Ovary (tissue), 7 donors: ENCODE measurements at regions not wholly inside any gene's neighbourhood (a gene's known extent, or its start where the extent isn't known, plus 50 kb on each side); places are given as distances from the start of the nearest gene placed in this dataset.

ENCODE experiments used
- DNase-seq, 5 donors: peaks; one replicate each; pipeline ENCODE4 v3.0.0-alpha.2; 2019 to 2020
- H3K27ac ChIP-seq, 2 donors: fragments of 200-600 bp; one replicate each; pipeline versions ENCODE4 v1.5.1 to v1.8.0; 2019 to 2022
- H3K27me3 ChIP-seq: fragments of 200-600 bp; one replicate; pipeline ENCODE4 v1.8.0; 2022
- H3K36me3 ChIP-seq: fragments of 200-600 bp; sonication (generic); one replicate; pipeline ENCODE4 v1.5.1; 2019
- H3K4me1 ChIP-seq: one replicate; pipeline ENCODE4 v1.8.1; 2013; ENCODE audit warnings: mild to moderate bottlenecking, moderate library complexity; ENCODE audit not compliant: insufficient read depth
- H3K4me3 ChIP-seq: fragments of 200-600 bp; sonication (generic); one replicate; pipeline ENCODE4 v1.5.1; 2017
- H3K9me3 ChIP-seq, 2 donors: fragments of 200-600 bp in 1 of 2; sonication (generic) in 1 of 2; one replicate each; pipeline versions ENCODE4 v1.5.1 to v1.8.1; 2013 to 2019; ENCODE audit warnings: mild to moderate bottlenecking in 1 of 2, moderate library complexity in 1 of 2
- EP300 ChIP-seq: sonication (generic); formaldehyde crosslinking; IDR thresholded peaks from one replicate; pipeline ENCODE4 v1.6.1; 2017; ENCODE audit warnings: antibody characterized with exemption
- POLR2A ChIP-seq: fragments of 450-650 bp; IDR thresholded peaks from one replicate; pipeline ENCODE4 v1.6.1; 2017; ENCODE audit warnings: antibody characterized with exemption, mild to moderate bottlenecking, moderate library complexity
- WGBS, 3 donors: extraction: QIAGEN DNeasy Blood & Tissue Kit in 1 of 3; methylation state at CpG; one replicate each; pipeline versions ENCODE4 v1.1.5 to v1.1.7; 2013 to 2017; 5-methylcytosine and 5-hydroxymethylcytosine counted together
- intact Hi-C, 4 donors: fragments of 100-400 bp; cut with DNase I; formaldehyde crosslinking; loops; one replicate each; pipeline versions ENCODE4 v1.11.0 to v1.15.1; 2022 to 2023
- TF ChIP-seq, protein P1 (sequence below), 3 donors: fragments of 450-650 bp in 2 of 3; fragments of 200-600 bp in 1 of 3; IDR thresholded peaks; one replicate each; pipeline versions ENCODE4 v1.5.1 to v1.8.0; 2016 to 2022; ENCODE audit warnings: antibody characterized with exemption in 3 of 3, mild to moderate bottlenecking in 1 of 3
- donor health status: DM: no; HTN: no; CAD: no; lungs with moderate emphysema.
- donor health status: DM: no; HTN: no; CAD: no.
- donor health status: Bipolar disorder and iron deficiency.
- donor health status: DM: no; HTN: no; CAD: no.
- donor health status: DM: yes; HTN: yes; CAD: no.

DNA sequence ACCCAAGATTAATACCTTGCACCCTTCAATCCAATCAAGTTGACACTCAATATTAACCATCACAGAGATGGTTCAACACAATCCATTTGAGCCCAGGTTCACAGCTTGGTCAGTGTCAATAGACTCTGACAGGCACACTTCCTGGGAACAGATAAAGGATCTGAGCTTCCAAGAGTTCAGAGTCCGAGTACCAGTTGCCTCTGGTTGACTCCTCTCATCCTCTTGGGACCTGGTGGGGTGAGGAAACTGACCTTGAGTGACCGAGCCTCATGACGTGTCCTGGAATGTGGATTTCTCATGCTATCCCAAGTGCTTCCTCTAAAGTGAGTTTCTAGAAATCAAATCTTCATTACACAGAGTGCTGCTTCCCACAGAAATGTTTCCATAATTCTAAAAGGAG, 162.0 kb downstream of the CYP26A1 start:
- H3K36me3 ChIP-seq = no peaks in the 10 kb centered on the region
- TF ChIP-seq, protein P1, sequence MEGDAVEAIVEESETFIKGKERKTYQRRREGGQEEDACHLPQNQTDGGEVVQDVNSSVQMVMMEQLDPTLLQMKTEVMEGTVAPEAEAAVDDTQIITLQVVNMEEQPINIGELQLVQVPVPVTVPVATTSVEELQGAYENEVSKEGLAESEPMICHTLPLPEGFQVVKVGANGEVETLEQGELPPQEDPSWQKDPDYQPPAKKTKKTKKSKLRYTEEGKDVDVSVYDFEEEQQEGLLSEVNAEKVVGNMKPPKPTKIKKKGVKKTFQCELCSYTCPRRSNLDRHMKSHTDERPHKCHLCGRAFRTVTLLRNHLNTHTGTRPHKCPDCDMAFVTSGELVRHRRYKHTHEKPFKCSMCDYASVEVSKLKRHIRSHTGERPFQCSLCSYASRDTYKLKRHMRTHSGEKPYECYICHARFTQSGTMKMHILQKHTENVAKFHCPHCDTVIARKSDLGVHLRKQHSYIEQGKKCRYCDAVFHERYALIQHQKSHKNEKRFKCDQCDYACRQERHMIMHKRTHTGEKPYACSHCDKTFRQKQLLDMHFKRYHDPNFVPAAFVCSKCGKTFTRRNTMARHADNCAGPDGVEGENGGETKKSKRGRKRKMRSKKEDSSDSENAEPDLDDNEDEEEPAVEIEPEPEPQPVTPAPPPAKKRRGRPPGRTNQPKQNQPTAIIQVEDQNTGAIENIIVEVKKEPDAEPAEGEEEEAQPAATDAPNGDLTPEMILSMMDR (IDR thresholded peaks at IDR 0.05) = no peak
- TF ChIP-seq POLR2A = no peak
- no peak for TF ChIP-seq EP300
- WGBS, 3 donors = 25 to 49% (median 32%) methylated on average over 3 of the region's 3 CpGs
- H3K27ac ChIP-seq = no peak overlapping the region
- H3K4me1 ChIP-seq = peaks cover 1% of the 10 kb centered on the region
- no peaks in the 10 kb centered on the region for H3K9me3 ChIP-seq
- no peak overlapping the region for H3K4me3 ChIP-seq
- H3K27me3 ChIP-seq = no peaks in the 10 kb centered on the region
- no peak for DNase-seq
- intact Hi-C loops = no loop called here

DNA sequence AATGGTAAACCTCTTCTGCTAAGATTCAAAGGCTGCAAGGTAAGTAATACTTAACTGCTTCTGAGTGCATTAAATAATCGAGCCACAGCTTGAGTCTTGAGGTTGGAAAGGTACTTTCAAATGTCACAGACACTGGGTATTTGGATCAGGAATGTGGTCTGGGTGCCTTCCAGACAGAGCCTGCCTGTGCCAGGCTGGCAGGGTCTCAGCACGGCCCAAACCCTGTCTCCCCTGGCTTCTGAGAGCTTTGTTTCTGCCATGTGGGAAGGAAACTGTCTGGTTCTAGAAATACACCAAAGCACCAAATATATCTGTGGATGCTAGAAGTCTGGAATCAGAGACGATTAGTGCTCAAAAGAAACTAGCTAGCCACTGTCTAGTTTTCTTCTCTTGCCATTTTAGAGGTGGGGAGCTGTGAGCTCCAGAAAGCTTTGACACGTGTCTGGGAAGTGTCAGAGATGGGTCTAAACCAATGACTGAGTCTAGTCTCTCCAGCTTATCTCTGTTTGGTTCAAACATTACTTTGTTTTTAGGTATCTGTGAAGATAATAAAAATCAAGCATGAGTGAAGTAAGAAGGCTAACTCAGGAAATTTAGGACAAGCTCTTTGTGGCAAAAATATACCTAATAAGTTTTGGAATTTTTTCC, 162.8 kb downstream of the CYP26A1 start:
- no peaks in the 10 kb centered on the region for H3K36me3 ChIP-seq
- no peak overlapping the region for H3K4me3 ChIP-seq
- no peaks in the 10 kb centered on the region for H3K27me3 ChIP-seq
- H3K4me1 ChIP-seq = peaks cover 1% of the 10 kb centered on the region
- no peaks in the 10 kb centered on the region for H3K9me3 ChIP-seq
- H3K27ac ChIP-seq = no peak overlapping the region
- no peak for DNase-seq
- intact Hi-C loops = no loop called here
- TF ChIP-seq EP300 (no peak), POLR2A (no peak)
- TF ChIP-seq, protein P1 (IDR thresholded peaks at IDR 0.05) = no peak
- WGBS, 3 donors = 58 to 63% (median 61%) methylated on average over 4 of the region's 4 CpGs

DNA sequence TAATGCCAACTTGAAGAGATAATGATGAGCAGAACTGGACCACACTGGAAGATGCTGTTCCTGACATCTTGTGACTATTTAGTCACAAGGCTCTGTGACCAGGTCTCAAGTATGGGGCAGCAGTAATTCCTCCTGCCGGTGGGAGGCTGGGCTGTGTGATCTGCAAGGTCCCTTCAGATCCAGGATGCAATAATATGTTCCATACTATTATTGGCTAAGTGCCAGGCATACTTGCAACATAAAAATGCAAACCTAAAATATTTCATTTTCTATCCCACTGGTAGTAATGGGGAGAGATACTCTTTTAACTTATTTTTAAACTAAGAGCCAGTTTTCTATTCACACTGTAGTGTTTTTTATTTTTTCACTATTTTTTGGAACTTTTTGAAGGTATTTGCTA, 171.5 kb downstream of the CYP26A1 start:
- Histone ChIP-seq H3K27me3 (no peaks in the 10 kb centered on the region), H3K9me3 (no peaks in the 10 kb centered on the region), H3K4me3 (no peak overlapping the region), H3K4me1 (no peaks in the 10 kb centered on the region), H3K36me3 (no peaks in the 10 kb centered on the region), H3K27ac (no peak overlapping the region)
- no peak for DNase-seq
- intact Hi-C loops = no loop called here
- TF ChIP-seq EP300 = no peak
- TF ChIP-seq POLR2A = no peak
- TF ChIP-seq, protein P1 (IDR thresholded peaks at IDR 0.05) = no peak
- WGBS, 3 donors = 17 to 35% (median 29%) methylated on average over 1 of the region's 1 CpG

DNA sequence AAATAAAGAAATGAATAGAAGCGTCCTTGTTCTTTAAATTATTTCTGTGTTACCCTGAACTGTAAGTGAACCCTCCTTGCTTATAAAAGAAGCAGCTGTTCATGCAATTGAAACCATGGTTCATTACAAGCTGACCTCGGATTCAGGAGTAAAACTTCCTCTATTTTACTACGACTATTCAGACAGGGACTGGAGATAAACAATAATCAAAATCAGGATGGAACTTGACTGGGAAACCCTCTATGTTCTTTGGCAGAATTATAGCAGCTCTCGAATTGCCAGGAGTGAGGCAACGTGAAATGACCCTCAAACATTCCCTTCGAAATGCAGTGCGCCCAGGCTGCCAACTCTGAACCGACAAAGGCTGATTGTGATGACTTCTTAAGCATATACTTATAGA, 172.1 kb downstream of the CYP26A1 start:
- H3K36me3 ChIP-seq = no peaks in the 10 kb centered on the region
- no peaks in the 10 kb centered on the region for H3K9me3 ChIP-seq
- 3 to 11% (median 7%) methylated on average over 8 of the region's 8 CpGs for WGBS, 3 donors
- no peak overlapping the region for H3K27ac ChIP-seq
- no peak overlapping the region for H3K4me3 ChIP-seq
- H3K27me3 ChIP-seq = no peaks in the 10 kb centered on the region
- no peak for DNase-seq
- intact Hi-C loops = no loop called here
- TF ChIP-seq, protein P1 (IDR thresholded peaks at IDR 0.05) = no peak
- TF ChIP-seq EP300 = no peak
- no peak for TF ChIP-seq POLR2A
- H3K4me1 ChIP-seq = no peaks in the 10 kb centered on the region
